GM19239 (cell line): ENCODE measurements at regions not wholly inside any gene's neighbourhood (a gene's known extent, or its start where the extent isn't known, plus 50 kb on each side); places are given as distances from the start of the nearest gene placed in this dataset.
"Not testable (repeated sequence)": the region's sequence is repeated elsewhere in the genome, so short reads cannot be mapped to it uniquely, and the experiment has no call there.

Experiments used
- DNase-seq: peaks from one replicate; pipeline ENCODE4 v3.0.0; 2011; ENCODE audit warnings: low spot score; ENCODE audit not compliant: insufficient read length
- FAIRE-seq: peaks from 2 replicates; lab custom pipeline; 2011; peaks lifted over from hg19 to GRCh38; lab: Jason Lieb, UNC

DNA sequence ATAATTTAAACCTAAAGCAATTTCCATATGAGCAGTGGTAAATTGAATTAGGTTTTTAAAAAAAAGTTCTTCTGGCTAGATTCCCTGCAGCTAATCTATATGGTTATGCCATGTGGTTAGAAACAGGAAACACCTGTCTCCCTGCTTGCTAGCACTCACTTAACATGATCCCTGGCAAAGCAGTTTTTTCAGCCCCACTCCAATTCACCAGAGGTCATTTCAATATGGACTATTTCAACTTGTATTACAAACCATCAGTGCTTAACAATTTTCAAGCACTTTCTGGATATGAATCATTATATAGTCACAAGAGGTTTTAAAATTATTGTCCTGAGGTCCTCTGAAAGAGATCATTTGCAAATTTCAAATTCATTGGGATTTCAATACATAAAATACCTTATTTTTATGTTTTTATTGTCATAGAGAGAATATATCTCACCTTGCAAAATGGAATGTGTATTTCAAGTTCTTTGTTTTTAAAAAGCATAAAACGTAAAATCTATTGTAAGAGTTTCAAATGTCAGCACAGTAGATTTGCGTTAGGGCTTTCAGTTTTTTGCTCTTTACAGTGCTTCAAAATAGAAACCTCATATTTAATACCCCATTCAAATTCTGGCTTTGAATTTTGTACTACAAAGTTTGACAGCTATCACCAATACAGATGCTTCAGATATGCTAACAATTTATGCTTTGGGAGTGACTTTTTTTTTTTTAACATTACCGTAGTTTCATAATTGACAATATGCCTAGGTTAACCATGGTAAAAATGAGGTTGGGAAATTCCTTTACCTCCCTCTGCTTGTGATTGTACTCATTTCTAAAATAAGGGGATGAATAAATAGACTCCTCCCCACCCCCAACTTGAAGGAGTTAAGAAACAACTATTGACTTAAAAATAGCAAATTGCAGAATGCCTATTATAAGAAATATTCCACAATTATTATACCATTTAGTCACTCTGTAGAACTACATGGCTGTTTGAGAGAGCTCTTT is 117.5 kb upstream of the HGF start:
- FAIRE-seq (peak; percentile 39), DNase-seq (no peak)

- FAIRE-seq, result no peak
Measured at GRCh38 chr7:81886211-81886764, 116.4 kb upstream of the HGF start.

GRCh38 chr7:81884817-81885216 is 115.0 kb upstream of the HGF start:
- FAIRE-seq (no peak), DNase-seq (no peak)

More at GRCh38 chr7:81886211-81886764, 116.4 kb upstream of the HGF start:
- DNase-seq, result no peak

- FAIRE-seq (no peak), DNase-seq (no peak)
Measured at GRCh38 chr7:81883801-81884393, 114.0 kb upstream of the HGF start.

- FAIRE-seq, result no peak
- DNase-seq, result no peak
Measured at GRCh38 chr7:81882086-81882485, 112.2 kb upstream of the HGF start.

GRCh38 chr7:81877890-81878289 is 108.0 kb upstream of the HGF start:
- DNase-seq (no peak), FAIRE-seq (no peak)

- FAIRE-seq, result no peak
- DNase-seq, result no peak
Measured at GRCh38 chr7:81873559-81873958, 103.7 kb upstream of the HGF start.

- DNase-seq (no peak), FAIRE-seq (no peak)
Measured at GRCh38 chr7:81871606-81872265, 101.9 kb upstream of the HGF start.

DNA sequence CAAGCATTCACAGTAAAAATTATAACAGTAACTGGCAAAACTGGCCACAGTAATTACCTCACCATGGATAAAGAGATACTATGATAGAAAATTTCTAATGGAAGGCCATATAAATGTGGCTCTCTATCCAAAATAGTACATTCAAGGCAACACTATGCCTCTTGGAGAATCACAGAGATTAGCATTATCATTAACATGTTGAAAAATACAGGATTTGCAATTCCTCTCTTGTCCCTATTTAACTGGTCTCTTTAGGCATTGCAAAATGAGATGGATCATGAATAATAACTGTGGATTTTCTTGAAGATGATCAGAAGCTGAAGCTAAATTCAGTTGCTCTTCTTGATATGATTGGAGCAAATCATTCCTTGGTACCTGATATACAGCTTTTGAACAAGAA is 100.8 kb upstream of the HGF start:
- DNase-seq (no peak), FAIRE-seq (no peak)

DNA sequence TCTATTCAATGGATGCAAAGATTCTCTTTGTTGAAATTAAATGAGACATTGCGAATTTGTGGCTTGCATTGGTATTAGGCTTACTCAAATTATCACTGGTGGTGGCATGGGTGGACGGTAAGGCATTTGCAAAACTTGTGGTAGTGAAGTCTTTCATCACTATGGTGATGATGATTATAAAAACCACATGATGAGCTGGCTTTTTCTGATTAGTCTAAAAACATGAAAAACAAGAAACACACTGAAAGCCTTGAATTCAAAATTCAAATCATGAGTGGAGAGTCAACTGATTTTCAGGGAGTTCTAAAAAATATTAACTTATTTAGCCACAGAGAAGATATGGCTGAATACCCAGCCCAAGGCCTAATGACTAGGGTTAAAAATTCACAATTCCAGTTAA is 99.8 kb upstream of the HGF start:
- FAIRE-seq (no peak), DNase-seq (no peak)

- DNase-seq (no peak), FAIRE-seq (no peak)
Measured at GRCh38 chr7:81865754-81866153, 95.9 kb upstream of the HGF start.

DNA sequence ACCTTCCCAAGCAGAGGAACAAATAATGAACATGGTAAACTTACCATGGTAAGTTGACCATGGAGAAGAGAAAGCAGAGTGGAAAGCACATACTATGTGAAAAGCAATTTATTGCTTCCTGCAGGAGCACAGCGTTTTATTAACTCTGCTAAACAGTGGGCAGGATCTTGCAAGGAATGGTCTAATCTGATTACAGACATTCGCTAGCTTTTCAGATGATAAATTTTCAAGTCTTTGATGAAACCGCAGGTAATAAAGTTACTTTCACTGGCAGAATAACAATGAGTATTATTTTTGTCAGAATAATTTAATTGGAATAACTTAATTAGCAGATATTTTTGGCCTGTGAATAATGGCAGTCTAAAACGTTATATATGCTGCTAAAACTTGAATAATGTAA is 89.6 kb upstream of the HGF start:
- no peak for FAIRE-seq

GRCh38 chr7:81858820-81859219 is 89.0 kb upstream of the HGF start:
- FAIRE-seq, DNase-seq: not testable (repeated sequence)

More for the DNA sequence above, 89.6 kb upstream of the HGF start:
- no peak for DNase-seq

DNA sequence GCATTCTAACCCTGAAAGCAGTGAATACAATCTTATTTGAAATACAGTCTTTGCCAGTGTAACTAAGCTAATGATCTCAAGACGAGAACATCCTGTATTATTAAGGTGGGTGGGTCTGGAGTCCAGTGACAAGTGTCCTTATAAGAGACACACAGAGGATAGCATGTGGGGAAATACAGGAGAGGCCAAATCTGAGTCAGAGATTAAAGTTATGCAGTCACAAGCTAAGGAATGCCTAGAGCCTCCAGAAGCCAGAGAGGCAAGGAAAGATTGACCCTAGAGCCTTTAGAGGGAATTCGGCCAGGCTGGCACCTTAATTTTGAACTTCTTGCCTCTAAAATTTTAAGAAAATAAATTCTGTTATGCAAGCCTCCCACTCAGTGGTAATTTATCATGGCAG is 87.5 kb upstream of the HGF start:
- DNase-seq (no peak), FAIRE-seq (no peak)

DNA sequence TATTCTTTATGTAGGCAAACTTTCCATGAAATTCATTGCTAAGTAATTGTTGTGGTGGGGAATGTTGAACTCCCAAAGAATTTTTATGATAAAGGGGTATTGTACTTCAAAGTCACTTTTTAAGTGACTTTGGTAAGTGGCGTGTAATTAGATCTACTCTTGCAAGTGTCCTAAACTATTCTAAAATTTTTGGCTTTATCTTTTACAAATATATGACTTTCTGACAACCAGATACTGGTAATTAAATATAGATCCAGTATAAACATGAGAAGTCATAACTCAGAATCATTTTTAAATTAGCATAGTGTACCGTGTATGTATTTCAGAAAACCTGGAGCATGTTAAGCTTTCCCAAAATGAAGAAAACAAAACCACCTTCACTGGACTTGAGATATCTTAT is 84.7 kb upstream of the HGF start:
- DNase-seq (no peak), FAIRE-seq (no peak)

DNA sequence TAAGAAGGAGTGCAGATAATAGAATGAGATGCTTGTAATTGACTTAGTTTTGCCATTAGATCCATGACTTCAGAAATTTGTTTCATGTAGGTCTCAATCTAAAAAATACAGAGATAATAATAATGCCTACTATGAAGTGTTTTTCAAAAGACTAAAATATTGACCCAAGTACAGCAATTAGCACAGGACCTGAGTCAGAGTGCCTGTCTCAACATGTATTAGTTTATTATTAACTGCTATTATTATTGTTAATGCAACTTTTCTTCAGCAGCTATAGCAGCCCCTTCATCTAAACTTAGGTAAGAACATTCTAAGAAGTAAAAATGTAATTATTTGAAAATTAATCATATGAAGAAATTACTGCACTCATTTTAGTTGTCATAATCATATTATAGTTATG is 82.9 kb upstream of the HGF start:
- no peak for FAIRE-seq

GRCh38 chr7:81851413-81851812 is 81.6 kb upstream of the HGF start:
- no peak for DNase-seq
- no peak for FAIRE-seq

More for the DNA sequence above, 82.9 kb upstream of the HGF start:
- no peak for DNase-seq

DNA sequence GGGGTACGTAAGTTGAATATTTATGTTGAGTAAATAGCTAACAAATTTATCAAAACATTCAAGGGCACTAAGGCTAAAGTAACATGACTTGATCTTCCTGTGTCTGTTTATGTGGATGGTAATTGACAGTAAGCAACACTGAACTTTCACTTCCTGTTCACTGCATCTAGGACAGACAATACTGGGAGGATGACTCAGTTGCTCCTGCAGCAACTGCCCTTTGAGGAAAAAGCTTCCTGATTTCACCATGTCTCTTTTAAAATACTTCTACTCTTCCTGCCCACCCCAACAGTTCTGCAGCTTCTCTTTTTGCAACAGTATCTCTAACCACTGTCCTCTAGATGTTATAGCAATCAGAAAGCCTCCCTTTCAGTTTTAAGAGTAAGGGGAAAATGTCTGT is 76.6 kb upstream of the HGF start:
- DNase-seq, result no peak
- FAIRE-seq, result peak; percentile 77

GRCh38 chr7:81845744-81846241 is 75.9 kb upstream of the HGF start:
- no peak for FAIRE-seq
- DNase-seq, result no peak

DNA sequence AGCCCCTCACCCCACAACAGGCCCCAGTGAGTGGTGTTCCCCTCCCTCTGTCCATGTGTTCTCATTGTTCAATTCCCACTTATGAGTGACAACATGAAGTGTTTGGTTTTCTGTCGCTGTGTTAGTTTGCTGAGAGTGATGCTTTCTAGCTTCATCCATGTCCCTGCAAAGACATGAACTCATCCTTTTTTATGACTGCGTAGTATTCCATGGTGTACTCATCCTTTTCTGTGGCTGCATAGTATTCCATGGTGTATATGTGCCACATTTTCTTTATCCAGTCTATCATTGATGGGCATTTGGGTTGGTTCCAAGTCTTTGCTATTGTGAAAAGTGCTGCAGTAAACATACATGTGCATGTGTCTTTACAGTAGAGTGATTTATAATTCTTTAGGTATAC is 73.8 kb upstream of the HGF start:
- not testable (repeated sequence) for DNase-seq, FAIRE-seq
